ENCODE measurements at regions not wholly inside any gene's neighbourhood (a gene's known extent, or its start where the extent isn't known, plus 50 kb on each side); places are given as distances from the start of the nearest gene placed in this dataset.

DNA sequence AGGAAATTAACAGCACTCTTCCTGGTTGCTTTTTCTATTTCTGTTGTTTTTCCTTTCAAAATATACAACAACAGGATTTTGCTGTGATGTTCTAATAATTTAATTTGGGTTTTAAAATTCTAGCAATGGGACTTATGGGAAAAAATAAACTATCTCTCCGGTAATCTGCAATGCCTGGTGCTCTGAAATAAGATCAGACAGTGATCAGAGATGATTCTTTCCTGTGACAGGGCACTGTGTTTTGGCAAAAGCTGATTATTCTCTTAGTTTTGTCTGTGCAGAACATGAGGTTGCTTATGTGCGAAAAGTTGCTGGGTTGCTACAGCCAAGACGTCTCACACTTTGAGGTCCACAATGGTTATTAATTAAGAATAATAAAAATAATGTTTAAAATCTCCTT, 291.7 kb downstream of the FBXO8 start:
- Mint-ChIP-seq H3K27ac (ENCODE audit: unreplicated experiment) (no peak overlapping the region), H3K36me3 (ENCODE audit: low read depth, unreplicated experiment) (no peaks in the 10 kb centered on the region), H3K4me1 (ENCODE audit: low read depth, unreplicated experiment) (no peaks in the 10 kb centered on the region), H3K4me3 (ENCODE audit: unreplicated experiment) (no peak overlapping the region), H3K9me3 (ENCODE audit: unreplicated experiment) (no peaks in the 10 kb centered on the region), H3K27me3 (ENCODE audit: low read depth, unreplicated experiment) (no peaks in the 10 kb centered on the region)
- Histone ChIP-seq H3K4me1 (ENCODE audit: insufficient read depth, low read length) (no peaks in the 10 kb centered on the region), H3K79me2 (ENCODE audit: insufficient read depth, low read length) (no peaks in the 10 kb centered on the region), H3K4me3 (ENCODE audit: insufficient read depth, low read depth, low read length) (no peak overlapping the region), H3K36me3 (ENCODE audit: insufficient read depth, low read length) (no peaks in the 10 kb centered on the region), H2AFZ (ENCODE audit: low read depth, low read length) (no peak overlapping the region), H4K20me1 (ENCODE audit: insufficient read depth, low read length) (no peaks in the 10 kb centered on the region), H3K27me3 (ENCODE audit: insufficient read depth, low read length) (no peaks in the 10 kb centered on the region), H3K27ac (ENCODE audit: low read depth, low read length) (no peak overlapping the region), H3K4me2 (ENCODE audit: low read length) (no peak overlapping the region), H3K9me3 (ENCODE audit: insufficient read depth, low read depth, low read length) (no peaks in the 10 kb centered on the region), H3K9ac (ENCODE audit: low read length) (no peak overlapping the region)
- no peak for TF ChIP-seq EZH2 (IDR thresholded peaks at IDR 0.05; ENCODE audit: insufficient read depth, low read length)
- DNase-seq (ENCODE audit: low read depth) (no peak), FAIRE-seq (no peak)

GRCh38 chr4:173991316-173991715, 292.2 kb downstream of the FBXO8 start:
- Histone ChIP-seq H3K9ac (ENCODE audit: low read length) (no peak overlapping the region), H3K27ac (ENCODE audit: low read depth, low read length) (no peak overlapping the region), H3K4me1 (ENCODE audit: insufficient read depth, low read length) (no peaks in the 10 kb centered on the region), H2AFZ (ENCODE audit: low read depth, low read length) (no peak overlapping the region), H3K4me3 (ENCODE audit: insufficient read depth, low read depth, low read length) (no peak overlapping the region), H4K20me1 (ENCODE audit: insufficient read depth, low read length) (no peaks in the 10 kb centered on the region), H3K27me3 (ENCODE audit: insufficient read depth, low read length) (no peaks in the 10 kb centered on the region), H3K4me2 (ENCODE audit: low read length) (no peak overlapping the region), H3K79me2 (ENCODE audit: insufficient read depth, low read length) (no peaks in the 10 kb centered on the region), H3K36me3 (ENCODE audit: insufficient read depth, low read length) (no peaks in the 10 kb centered on the region), H3K9me3 (ENCODE audit: insufficient read depth, low read depth, low read length) (no peaks in the 10 kb centered on the region)
- Mint-ChIP-seq H3K4me1 (ENCODE audit: low read depth, unreplicated experiment) (no peaks in the 10 kb centered on the region), H3K27me3 (ENCODE audit: low read depth, unreplicated experiment) (no peaks in the 10 kb centered on the region), H3K36me3 (ENCODE audit: low read depth, unreplicated experiment) (no peaks in the 10 kb centered on the region), H3K4me3 (ENCODE audit: unreplicated experiment) (no peak overlapping the region), H3K27ac (ENCODE audit: unreplicated experiment) (no peak overlapping the region), H3K9me3 (ENCODE audit: unreplicated experiment) (no peaks in the 10 kb centered on the region)
- DNase-seq (ENCODE audit: low read depth): no peak
- no peak for TF ChIP-seq EZH2 (IDR thresholded peaks at IDR 0.05; ENCODE audit: insufficient read depth, low read length)
- TF ChIP-seq CTCF (IDR thresholded peaks at IDR 0.05; ENCODE audit: insufficient read depth, low read depth, low read length): no peak
- no peak for FAIRE-seq

DNA sequence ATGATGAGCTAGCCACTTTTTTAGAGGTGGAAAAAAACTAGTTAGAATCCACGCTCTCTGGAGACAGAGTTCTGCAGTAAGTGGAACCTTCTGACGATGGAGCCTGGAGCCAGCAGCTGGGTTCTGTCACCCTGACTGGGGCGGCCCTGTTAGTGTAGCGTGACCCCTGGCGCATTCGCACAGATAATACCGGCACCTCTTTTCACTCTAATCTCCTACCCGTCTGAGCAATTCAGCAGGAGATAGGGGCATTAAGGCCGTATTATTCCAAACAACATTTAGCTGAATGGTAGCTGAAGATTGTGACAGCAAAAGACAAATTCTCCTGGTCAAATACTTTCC, 292.6 kb downstream of the FBXO8 start:
- no peaks in the 10 kb centered on the region for H3K27me3 ChIP-seq (ENCODE audit: insufficient read depth, low read length)
- no peak overlapping the region for H3K9ac ChIP-seq (ENCODE audit: low read length)
- no peak overlapping the region for H3K27ac ChIP-seq (ENCODE audit: low read depth, low read length)
- Mint-ChIP-seq H3K9me3 (ENCODE audit: unreplicated experiment) (no peaks in the 10 kb centered on the region), H3K4me1 (ENCODE audit: low read depth, unreplicated experiment) (no peaks in the 10 kb centered on the region), H3K27me3 (ENCODE audit: low read depth, unreplicated experiment) (no peaks in the 10 kb centered on the region), H3K4me3 (ENCODE audit: unreplicated experiment) (no peak overlapping the region), H3K36me3 (ENCODE audit: low read depth, unreplicated experiment) (no peaks in the 10 kb centered on the region), H3K27ac (ENCODE audit: unreplicated experiment) (no peak overlapping the region)
- no peak overlapping the region for H3K4me2 ChIP-seq (ENCODE audit: low read length)
- DNase-seq (ENCODE audit: low read depth) (no peak), FAIRE-seq (no peak)
- no peaks in the 10 kb centered on the region for H3K79me2 ChIP-seq (ENCODE audit: insufficient read depth, low read length)
- no peaks in the 10 kb centered on the region for H3K9me3 ChIP-seq (ENCODE audit: insufficient read depth, low read depth, low read length)
- H2AFZ ChIP-seq (ENCODE audit: low read depth, low read length): no peak overlapping the region
- TF ChIP-seq CTCF (IDR thresholded peaks at IDR 0.05; ENCODE audit: insufficient read depth, low read depth, low read length): no peak
- TF ChIP-seq EZH2 (IDR thresholded peaks at IDR 0.05; ENCODE audit: insufficient read depth, low read length): no peak
- no peaks in the 10 kb centered on the region for H3K4me1 ChIP-seq (ENCODE audit: insufficient read depth, low read length)
- H3K4me3 ChIP-seq (ENCODE audit: insufficient read depth, low read depth, low read length): no peak overlapping the region
- H3K36me3 ChIP-seq (ENCODE audit: insufficient read depth, low read length): no peaks in the 10 kb centered on the region
- H4K20me1 ChIP-seq (ENCODE audit: insufficient read depth, low read length): no peaks in the 10 kb centered on the region
